ENCODE measurements at regions not wholly inside any gene's neighbourhood (a gene's known extent, or its start where the extent isn't known, plus 50 kb on each side); places are given as distances from the start of the nearest gene placed in this dataset.
A peak's percentile ranks its signal among the peaks of the same experiment; 100 is the strongest.

DNA sequence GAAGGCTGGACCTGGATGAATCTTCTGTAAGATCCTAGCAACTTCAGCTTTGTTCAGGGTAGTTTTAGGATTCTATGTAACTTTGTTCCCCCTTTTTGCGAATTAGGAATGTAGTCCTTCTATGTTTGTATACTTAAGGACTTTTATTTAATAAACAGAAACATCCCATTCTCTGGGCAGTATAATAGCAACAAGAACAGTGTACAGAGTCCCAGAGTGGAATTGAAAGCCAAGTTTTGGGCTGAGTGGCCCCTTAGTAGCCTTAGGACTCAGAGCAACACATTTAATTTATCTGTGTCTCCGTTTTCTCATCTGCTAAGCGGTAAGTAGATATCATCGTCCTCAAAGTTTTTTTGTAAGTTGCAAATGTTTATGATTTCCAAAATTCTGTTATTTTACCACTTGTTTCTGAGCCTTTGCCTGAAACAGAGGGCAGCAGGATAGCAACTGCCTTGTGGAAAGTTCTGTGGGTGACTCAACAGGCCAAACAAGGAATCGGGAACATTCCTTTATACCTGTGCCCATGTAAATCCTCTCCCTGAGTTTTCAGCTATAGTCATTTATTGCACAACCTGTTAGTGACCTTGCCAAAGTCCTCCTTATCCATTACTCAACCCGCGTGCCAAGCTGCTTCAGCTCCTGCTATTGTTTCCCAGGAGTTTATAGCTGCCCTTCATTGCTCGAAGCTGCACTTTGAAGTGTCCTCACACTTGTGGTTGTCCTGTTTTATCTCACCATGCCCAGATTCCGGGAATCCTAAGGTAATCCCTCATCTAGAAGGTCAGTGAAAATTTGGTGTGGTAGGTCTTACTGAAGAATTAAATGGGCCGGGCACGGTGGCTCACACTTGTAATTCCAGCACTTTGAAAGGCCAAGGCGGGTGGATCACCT, 199.1 kb upstream of the AHR start (continued):
- no peak for TF ChIP-seq GTF2F1 (IDR thresholded peaks at IDR 0.05; ENCODE audit: low read length)
- no peak for TF ChIP-seq THYN1 (CRISPR knock-in tag; IDR thresholded peaks at IDR 0.05; ENCODE audit: borderline replicate concordance, low read depth)
- no peak for TF ChIP-seq HMGA1 (CRISPR knock-in tag; conservative IDR thresholded peaks at IDR 0.05)
- TF ChIP-seq JARID2 (CRISPR knock-in tag; IDR thresholded peaks at IDR 0.05; ENCODE audit: insufficient replicate concordance) = no peak
- TF ChIP-seq, protein P1, sequence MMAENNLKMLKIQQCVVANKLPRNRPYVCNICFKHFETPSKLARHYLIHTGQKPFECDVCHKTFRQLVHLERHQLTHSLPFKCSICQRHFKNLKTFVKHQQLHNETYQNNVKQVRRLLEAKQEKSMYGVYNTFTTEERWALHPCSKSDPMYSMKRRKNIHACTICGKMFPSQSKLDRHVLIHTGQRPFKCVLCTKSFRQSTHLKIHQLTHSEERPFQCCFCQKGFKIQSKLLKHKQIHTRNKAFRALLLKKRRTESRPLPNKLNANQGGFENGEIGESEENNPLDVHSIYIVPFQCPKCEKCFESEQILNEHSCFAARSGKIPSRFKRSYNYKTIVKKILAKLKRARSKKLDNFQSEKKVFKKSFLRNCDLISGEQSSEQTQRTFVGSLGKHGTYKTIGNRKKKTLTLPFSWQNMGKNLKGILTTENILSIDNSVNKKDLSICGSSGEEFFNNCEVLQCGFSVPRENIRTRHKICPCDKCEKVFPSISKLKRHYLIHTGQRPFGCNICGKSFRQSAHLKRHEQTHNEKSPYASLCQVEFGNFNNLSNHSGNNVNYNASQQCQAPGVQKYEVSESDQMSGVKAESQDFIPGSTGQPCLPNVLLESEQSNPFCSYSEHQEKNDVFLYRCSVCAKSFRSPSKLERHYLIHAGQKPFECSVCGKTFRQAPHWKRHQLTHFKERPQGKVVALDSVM (CRISPR knock-in tag; IDR thresholded peaks at IDR 0.05) = no peak
- TF ChIP-seq ZNF329 (CRISPR knock-in tag; IDR thresholded peaks at IDR 0.05; ENCODE audit: low read depth) = no peak
- TF ChIP-seq NKX3-1 (CRISPR knock-in tag; IDR thresholded peaks at IDR 0.05) = peak; percentile 86
- TF ChIP-seq, protein P2, sequence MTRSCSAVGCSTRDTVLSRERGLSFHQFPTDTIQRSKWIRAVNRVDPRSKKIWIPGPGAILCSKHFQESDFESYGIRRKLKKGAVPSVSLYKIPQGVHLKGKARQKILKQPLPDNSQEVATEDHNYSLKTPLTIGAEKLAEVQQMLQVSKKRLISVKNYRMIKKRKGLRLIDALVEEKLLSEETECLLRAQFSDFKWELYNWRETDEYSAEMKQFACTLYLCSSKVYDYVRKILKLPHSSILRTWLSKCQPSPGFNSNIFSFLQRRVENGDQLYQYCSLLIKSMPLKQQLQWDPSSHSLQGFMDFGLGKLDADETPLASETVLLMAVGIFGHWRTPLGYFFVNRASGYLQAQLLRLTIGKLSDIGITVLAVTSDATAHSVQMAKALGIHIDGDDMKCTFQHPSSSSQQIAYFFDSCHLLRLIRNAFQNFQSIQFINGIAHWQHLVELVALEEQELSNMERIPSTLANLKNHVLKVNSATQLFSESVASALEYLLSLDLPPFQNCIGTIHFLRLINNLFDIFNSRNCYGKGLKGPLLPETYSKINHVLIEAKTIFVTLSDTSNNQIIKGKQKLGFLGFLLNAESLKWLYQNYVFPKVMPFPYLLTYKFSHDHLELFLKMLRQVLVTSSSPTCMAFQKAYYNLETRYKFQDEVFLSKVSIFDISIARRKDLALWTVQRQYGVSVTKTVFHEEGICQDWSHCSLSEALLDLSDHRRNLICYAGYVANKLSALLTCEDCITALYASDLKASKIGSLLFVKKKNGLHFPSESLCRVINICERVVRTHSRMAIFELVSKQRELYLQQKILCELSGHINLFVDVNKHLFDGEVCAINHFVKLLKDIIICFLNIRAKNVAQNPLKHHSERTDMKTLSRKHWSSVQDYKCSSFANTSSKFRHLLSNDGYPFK (CRISPR knock-in tag; IDR thresholded peaks at IDR 0.05; ENCODE audit: borderline replicate concordance) = no peak
- TF ChIP-seq DNMT1 (CRISPR knock-in tag; IDR thresholded peaks at IDR 0.05) = no peak
- TF ChIP-seq SYNCRIP (IDR thresholded peaks at IDR 0.05; ENCODE audit: insufficient read depth, low read depth, low read length) = no peak
- TF ChIP-seq BRCA1 (CRISPR knock-in tag; IDR thresholded peaks at IDR 0.05) = peak; percentile 75; the same call in 1 of the 2 replicates
- 0 out of 2 replicates have a peak, but pooled peaks have one; percentile 27 for TF ChIP-seq PBX3 (CRISPR knock-in tag; IDR thresholded peaks at IDR 0.05; ENCODE audit: borderline replicate concordance)
- TF ChIP-seq GPN1 (CRISPR knock-in tag; IDR thresholded peaks at IDR 0.05; ENCODE audit: borderline replicate concordance) = no peak
- TF ChIP-seq, protein P3, sequence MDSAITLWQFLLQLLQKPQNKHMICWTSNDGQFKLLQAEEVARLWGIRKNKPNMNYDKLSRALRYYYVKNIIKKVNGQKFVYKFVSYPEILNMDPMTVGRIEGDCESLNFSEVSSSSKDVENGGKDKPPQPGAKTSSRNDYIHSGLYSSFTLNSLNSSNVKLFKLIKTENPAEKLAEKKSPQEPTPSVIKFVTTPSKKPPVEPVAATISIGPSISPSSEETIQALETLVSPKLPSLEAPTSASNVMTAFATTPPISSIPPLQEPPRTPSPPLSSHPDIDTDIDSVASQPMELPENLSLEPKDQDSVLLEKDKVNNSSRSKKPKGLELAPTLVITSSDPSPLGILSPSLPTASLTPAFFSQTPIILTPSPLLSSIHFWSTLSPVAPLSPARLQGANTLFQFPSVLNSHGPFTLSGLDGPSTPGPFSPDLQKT (CRISPR knock-in tag; IDR thresholded peaks at IDR 0.05; ENCODE audit: borderline replicate concordance) = no peak
- TF ChIP-seq ZNF800 (CRISPR knock-in tag; IDR thresholded peaks at IDR 0.05) = peak; percentile 66; the same call in 1 of the 2 replicates
- TF ChIP-seq, protein P4, sequence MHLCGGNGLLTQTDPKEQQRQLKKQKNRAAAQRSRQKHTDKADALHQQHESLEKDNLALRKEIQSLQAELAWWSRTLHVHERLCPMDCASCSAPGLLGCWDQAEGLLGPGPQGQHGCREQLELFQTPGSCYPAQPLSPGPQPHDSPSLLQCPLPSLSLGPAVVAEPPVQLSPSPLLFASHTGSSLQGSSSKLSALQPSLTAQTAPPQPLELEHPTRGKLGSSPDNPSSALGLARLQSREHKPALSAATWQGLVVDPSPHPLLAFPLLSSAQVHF (CRISPR knock-in tag; IDR thresholded peaks at IDR 0.05) = no peak
- 0 out of 2 replicates have a peak, but pooled peaks have one; percentile 25 for TF ChIP-seq RBFOX2 (IDR thresholded peaks at IDR 0.05; ENCODE audit: low read depth, low read length)

All from HepG2 (cell line).